Adrenal gland (tissue), 9 donors: ENCODE measurements at regions not wholly inside any gene's neighbourhood (a gene's known extent, or its start where the extent isn't known, plus 50 kb on each side); places are given as distances from the start of the nearest gene placed in this dataset.

Experiments used
- DNase-seq, 7 donors: peaks; one replicate each; pipeline ENCODE4 v3.0.0-alpha.2; 2019 to 2020
- H3K27ac ChIP-seq, 5 donors: fragments of 200-600 bp; sonication (generic) in 4 of 5; 1 replicate in 3 of 5; 2 replicates in 2 of 5; pipeline versions ENCODE4 v1.5.1 to v1.8.0; 2016 to 2020; ENCODE audit warnings: mild to moderate bottlenecking in 1 of 5
- H3K27me3 ChIP-seq: fragments of 200-600 bp; 2 replicates; pipeline ENCODE4 v1.8.0; 2021
- H3K36me3 ChIP-seq, 2 donors: fragments of 200-600 bp; replicated peaks in 1 of 2; 1 replicate in 1 of 2; 2 replicates in 1 of 2; pipeline versions ENCODE4 v1.5.1 to v1.8.0; 2018 to 2022
- H3K4me1 ChIP-seq, 2 donors: fragments of 200-600 bp; replicated peaks in 1 of 2; 1 replicate in 1 of 2; 2 replicates in 1 of 2; pipeline versions ENCODE4 v1.5.1 to v1.8.0; 2018 to 2021
- H3K4me3 ChIP-seq, 4 donors: fragments of 200-600 bp; sonication (generic) in 3 of 4; one replicate each; pipeline ENCODE4 v1.5.1; 2016 to 2018
- H3K9me3 ChIP-seq, 3 donors: fragments of 200-600 bp; sonication (generic) in 1 of 3; replicated peaks in 1 of 3; 1 replicate in 2 of 3; 2 replicates in 1 of 3; pipeline versions ENCODE4 v1.5.1 to v1.8.0; 2016 to 2021
- POLR2A ChIP-seq, 2 donors: fragments of 450-650 bp; IDR thresholded peaks; one replicate each; pipeline ENCODE4 v1.6.1; 2017; ENCODE audit warnings: antibody characterized with exemption in 2 of 2, mild to moderate bottlenecking in 2 of 2, moderate library complexity in 1 of 2
- WGBS, 4 donors: extraction: QIAGEN DNeasy Blood & Tissue Kit in 2 of 4; methylation state at CpG; one replicate each; pipeline versions ENCODE4 v1.1.5 to v1.1.7; 2013 to 2017; 5-methylcytosine and 5-hydroxymethylcytosine counted together
- intact Hi-C, 2 donors: fragments of 100-400 bp; cut with DNase I; formaldehyde crosslinking; loops; one replicate each; pipeline versions ENCODE4 v1.14.1 to v1.15.0; 2022 to 2023
- TF ChIP-seq, protein P1 (sequence below), 6 experiments: fragments of 450-650 bp in 4 of 6; fragments of 200-600 bp in 2 of 6; sonication (generic) in 1 of 6; IDR thresholded peaks; 1 replicate in 5 of 6; 2 replicates in 1 of 6; pipeline versions ENCODE4 v1.5.1 to v1.8.0; 2016 to 2021; ENCODE audit warnings: antibody characterized with exemption in 6 of 6, mild to moderate bottlenecking in 2 of 6, moderate library complexity in 1 of 6
- donor health status: healthy with polysubstance abuse.
- donor health status: Bipolar disorder and iron deficiency.
- donor health status: DM: yes; HTN: yes; CAD: no.
- donor health status: DM: no; HTN: no; CAD: no.
- donor health status: DM: no; HTN: no; CAD: no.

DNA sequence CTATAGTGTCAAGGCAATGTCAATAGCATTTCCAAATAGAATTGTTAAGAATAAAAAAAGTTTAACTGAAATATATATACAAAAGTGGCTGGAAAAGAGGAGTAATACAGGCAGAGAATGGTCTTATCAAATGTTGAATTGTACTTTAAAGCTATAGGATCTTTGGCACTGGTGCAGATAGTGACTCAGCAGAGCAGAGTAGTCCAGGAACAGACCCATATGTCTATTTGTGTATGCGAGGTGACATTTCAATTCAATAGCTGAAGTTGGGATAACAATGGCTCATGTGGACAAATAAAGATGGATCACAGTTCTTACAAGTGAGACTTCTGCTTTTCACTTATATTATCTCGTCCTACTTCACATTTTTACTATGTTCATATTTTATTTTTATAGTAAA lies 543.0 kb upstream of the B3GALT2 start:
- no peaks in the 10 kb centered on the region for H3K36me3 ChIP-seq
- intact Hi-C loops, result no loop called here
- H3K27me3 ChIP-seq, result no peaks in the 10 kb centered on the region
- 37 to 59% (median 54%) methylated on average over 2 of the region's 2 CpGs for WGBS, 4 donors
- H3K4me3 ChIP-seq, result no peak overlapping the region
- no peak for DNase-seq
- peaks cover 0 to 5% of the 10 kb centered on the region in 2 donors for H3K4me1 ChIP-seq
- no peaks in the 10 kb centered on the region for H3K9me3 ChIP-seq
- no peak overlapping the region for H3K27ac ChIP-seq
- TF ChIP-seq, protein P1, sequence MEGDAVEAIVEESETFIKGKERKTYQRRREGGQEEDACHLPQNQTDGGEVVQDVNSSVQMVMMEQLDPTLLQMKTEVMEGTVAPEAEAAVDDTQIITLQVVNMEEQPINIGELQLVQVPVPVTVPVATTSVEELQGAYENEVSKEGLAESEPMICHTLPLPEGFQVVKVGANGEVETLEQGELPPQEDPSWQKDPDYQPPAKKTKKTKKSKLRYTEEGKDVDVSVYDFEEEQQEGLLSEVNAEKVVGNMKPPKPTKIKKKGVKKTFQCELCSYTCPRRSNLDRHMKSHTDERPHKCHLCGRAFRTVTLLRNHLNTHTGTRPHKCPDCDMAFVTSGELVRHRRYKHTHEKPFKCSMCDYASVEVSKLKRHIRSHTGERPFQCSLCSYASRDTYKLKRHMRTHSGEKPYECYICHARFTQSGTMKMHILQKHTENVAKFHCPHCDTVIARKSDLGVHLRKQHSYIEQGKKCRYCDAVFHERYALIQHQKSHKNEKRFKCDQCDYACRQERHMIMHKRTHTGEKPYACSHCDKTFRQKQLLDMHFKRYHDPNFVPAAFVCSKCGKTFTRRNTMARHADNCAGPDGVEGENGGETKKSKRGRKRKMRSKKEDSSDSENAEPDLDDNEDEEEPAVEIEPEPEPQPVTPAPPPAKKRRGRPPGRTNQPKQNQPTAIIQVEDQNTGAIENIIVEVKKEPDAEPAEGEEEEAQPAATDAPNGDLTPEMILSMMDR (IDR thresholded peaks at IDR 0.05), result no peak
- TF ChIP-seq POLR2A (IDR thresholded peaks at IDR 0.05), result no peak

DNA sequence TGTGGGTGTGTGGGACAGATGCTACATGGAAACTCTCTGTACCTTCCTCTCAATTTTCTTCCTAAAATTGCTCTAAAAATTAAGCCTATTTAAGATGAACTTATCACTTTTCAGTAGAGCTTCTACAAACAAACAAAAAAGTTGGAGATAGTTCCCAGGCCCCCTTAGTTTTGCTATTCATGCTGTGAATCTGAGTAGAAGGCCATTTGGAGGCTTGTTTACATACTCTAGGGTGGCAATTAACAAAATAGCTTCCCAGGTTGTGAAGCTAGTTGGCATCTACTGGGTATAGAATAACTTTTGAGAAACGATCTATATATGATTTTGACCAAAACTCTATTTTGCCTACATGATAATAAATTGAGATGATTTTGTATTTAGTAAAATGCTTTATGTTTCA lies 541.4 kb upstream of the B3GALT2 start:
- intact Hi-C loops, result no loop called here
- no peak overlapping the region for H3K4me3 ChIP-seq
- H3K9me3 ChIP-seq, result no peaks in the 10 kb centered on the region
- H3K4me1 ChIP-seq, result peaks cover 0 to 5% of the 10 kb centered on the region in 2 donors
- H3K36me3 ChIP-seq, result no peaks in the 10 kb centered on the region
- 79 to 85% (median 83%) methylated on average over 1 of the region's 1 CpG for WGBS, 4 donors
- no peaks in the 10 kb centered on the region for H3K27me3 ChIP-seq
- TF ChIP-seq, protein P1 (IDR thresholded peaks at IDR 0.05), result no peak
- no peak for TF ChIP-seq POLR2A (IDR thresholded peaks at IDR 0.05)
- no peak overlapping the region for H3K27ac ChIP-seq
- no peak for DNase-seq

DNA sequence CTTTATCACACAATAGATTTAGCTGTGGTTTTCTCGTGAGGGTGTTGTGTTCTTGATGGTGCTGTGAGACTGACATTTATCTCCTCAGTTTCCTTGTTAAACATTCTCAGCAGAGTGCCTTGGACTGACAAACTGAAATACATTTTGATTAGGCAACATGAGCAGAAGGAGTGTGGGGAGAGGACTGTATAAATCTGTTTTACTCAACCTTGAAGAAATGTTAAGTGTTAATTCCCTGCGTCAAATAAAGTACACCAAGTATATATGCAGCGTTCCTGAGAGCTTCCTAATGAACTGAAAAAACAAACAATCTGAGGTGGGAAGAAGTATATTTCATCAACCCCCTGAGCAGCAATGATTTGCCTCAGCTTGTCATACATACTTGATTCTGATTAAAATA lies 540.3 kb upstream of the B3GALT2 start:
- no peak overlapping the region for H3K27ac ChIP-seq
- H3K4me1 ChIP-seq, result peaks cover 0 to 5% of the 10 kb centered on the region in 2 donors
- H3K9me3 ChIP-seq, result no peaks in the 10 kb centered on the region
- no peak overlapping the region for H3K4me3 ChIP-seq
- no peaks in the 10 kb centered on the region for H3K36me3 ChIP-seq
- WGBS, 4 donors, result 82 to 90% (median 89%) methylated on average over 3 of the region's 3 CpGs
- no peak for DNase-seq
- intact Hi-C loops, result no loop called here
- TF ChIP-seq POLR2A (IDR thresholded peaks at IDR 0.05), result no peak
- TF ChIP-seq, protein P1 (IDR thresholded peaks at IDR 0.05), result no peak
- H3K27me3 ChIP-seq, result no peaks in the 10 kb centered on the region

DNA sequence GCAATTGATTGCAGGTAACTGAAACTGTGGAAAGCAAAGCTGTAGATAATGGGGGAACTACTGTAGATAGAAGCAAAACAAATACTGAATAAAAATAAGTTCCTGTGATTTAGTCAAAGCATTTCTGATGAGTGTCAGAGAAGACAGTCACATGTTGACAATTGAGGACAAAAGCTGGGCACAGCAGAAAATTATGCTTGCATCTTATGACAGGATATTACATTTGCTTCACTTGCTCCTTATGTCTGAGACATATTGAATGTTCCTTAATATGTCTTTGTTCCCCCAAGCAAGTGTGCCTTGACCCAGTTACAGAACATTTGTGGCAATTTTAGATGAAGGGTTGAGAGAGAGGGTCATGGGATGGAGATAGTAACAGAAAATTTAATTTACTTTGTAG lies 526.0 kb upstream of the B3GALT2 start:
- TF ChIP-seq, protein P1 (IDR thresholded peaks at IDR 0.05), result no peak
- TF ChIP-seq POLR2A (IDR thresholded peaks at IDR 0.05), result no peak
- no peak overlapping the region for H3K27ac ChIP-seq
- intact Hi-C loops, result no loop called here
- H3K27me3 ChIP-seq, result no peaks in the 10 kb centered on the region
- DNase-seq, result no peak
- H3K4me1 ChIP-seq, result no peaks in the 10 kb centered on the region
- no peaks in the 10 kb centered on the region for H3K36me3 ChIP-seq
- H3K9me3 ChIP-seq, result no peaks in the 10 kb centered on the region
- no peak overlapping the region for H3K4me3 ChIP-seq
